ENCODE measurements at regions not wholly inside any gene's neighbourhood (a gene's known extent, or its start where the extent isn't known, plus 50 kb on each side); places are given as distances from the start of the nearest gene placed in this dataset.
"Not testable (repeated sequence)": the region's sequence is repeated elsewhere in the genome, so short reads cannot be mapped to it uniquely, and the experiment has no call there.

- DNase-seq (ENCODE audit: low read depth in 2 of 2) = no peak
These were observed 125.9 kb upstream of the ARX start for GRCh38 chrX:25141684-25142083.

DNA sequence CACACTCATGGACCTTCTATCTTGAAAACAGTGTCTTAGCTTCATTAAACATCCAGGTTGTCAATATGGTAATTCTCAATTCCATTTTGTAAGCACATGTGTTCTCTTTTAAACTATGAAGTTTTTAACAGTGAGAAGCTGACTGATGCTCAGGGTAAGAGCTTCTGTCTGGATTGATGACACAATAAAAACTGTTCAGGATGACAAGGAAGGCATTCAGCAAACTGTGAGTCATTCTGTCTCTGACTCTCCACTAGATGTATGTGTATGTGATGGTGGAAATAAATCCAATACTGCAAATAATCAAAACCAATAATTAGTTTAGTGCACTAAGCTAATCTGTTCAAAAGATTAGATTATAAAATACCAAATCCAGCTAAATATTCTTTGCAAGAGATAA, 115.3 kb upstream of the ARX start:
- no peak for DNase-seq (ENCODE audit: low read depth in 2 of 2)

- no peak for DNase-seq (ENCODE audit: low read depth in 2 of 2)
These were observed 114.9 kb upstream of the ARX start for GRCh38 chrX:25130619-25131018.

- DNase-seq (ENCODE audit: low read depth in 2 of 2) = no peak
These were observed 109.7 kb upstream of the ARX start for GRCh38 chrX:25125483-25125882.

- no peak for DNase-seq (ENCODE audit: low read depth in 2 of 2)
These were observed 108.6 kb upstream of the ARX start for GRCh38 chrX:25124391-25124790.

DNA sequence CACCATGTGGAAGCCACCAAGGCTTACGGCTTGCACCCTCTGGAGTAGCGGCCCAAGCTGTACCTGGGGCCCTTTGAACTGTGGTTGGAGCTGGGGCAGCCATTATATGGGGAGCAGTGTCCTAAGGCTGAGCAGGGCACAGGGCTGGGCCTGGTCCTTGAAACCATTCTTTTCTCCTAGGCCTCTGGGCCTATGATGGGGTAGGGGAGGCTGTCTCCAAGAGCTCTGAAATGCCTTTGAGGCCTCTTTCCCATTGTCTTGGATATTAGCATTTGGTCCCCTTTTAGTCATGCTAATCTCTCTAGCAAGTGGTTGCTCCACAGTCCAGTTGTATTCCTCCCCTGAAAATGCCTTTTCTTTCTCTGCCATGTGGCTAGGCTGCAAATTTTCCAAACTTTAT, 96.4 kb upstream of the ARX start:
- no peak for DNase-seq (ENCODE audit: low read depth in 2 of 2)

GRCh38 chrX:25108481-25108880, 92.7 kb upstream of the ARX start:
- no peak for DNase-seq (ENCODE audit: low read depth in 2 of 2)

GRCh38 chrX:25105221-25105620, 89.5 kb upstream of the ARX start:
- no peak for DNase-seq (ENCODE audit: low read depth in 2 of 2)

GRCh38 chrX:25096522-25097045, 80.8 kb upstream of the ARX start:
- no peak for DNase-seq (ENCODE audit: low read depth in 2 of 2)

GRCh38 chrX:25091152-25091551, 75.4 kb upstream of the ARX start:
- DNase-seq (ENCODE audit: low read depth in 2 of 2) = not testable (repeated sequence)

DNA sequence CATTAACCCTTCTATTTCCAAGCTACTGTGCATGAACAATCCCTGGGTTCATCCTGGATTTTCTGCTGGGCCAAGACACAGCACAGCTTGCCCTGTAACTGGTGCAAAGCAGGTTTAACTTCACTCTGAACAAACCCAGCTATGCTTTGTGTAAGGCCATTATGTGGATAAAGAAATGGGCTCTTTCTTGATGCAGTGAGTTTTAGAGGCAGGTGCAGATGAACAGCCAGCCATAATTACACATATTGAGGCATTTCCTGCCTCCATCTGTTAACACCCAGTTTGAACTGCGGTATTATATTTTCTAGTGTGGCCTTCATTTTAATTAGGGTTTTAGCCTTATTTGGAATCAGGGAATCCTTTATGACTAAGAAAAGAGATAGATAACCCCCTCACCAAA, 68.7 kb upstream of the ARX start:
- no peak for DNase-seq (ENCODE audit: low read depth in 2 of 2)

- DNase-seq (ENCODE audit: low read depth in 2 of 2) = no peak
These were observed 67.9 kb upstream of the ARX start for GRCh38 chrX:25083661-25084060.

- no peak for DNase-seq (ENCODE audit: low read depth in 2 of 2)
These were observed 63.3 kb upstream of the ARX start for GRCh38 chrX:25079020-25079419.

DNA sequence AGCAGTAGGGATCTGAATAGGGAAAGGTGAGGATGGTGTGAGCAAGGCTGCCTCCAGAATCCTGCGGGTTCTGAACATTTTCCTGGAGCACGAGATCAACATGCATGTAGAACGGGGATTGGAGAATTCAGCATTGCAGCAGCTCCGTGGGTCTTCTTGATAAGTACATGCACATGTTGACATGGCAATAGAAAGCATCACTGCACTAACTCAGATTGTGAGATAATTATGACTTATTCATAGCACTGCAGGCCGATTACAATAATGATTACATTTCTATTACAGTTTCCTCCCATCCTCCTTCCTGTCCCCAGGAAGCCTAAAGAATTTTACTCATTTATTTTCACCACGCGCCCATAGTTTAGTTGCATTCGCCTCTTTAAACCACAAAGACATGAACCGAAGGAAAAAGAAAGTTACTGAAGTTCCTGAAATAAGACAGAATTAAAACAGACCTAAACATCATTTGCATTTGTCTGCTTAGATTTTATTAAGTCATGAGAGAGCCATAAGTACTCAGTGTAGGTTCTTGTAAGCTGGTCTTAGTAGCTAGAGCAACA, 61.3 kb upstream of the ARX start:
- no peak for DNase-seq (ENCODE audit: low read depth in 2 of 2)

- DNase-seq (ENCODE audit: low read depth in 2 of 2) = no peak
These were observed 56.5 kb upstream of the ARX start for GRCh38 chrX:25072247-25072646.

- no peak for DNase-seq (ENCODE audit: low read depth in 2 of 2)
These were observed 54.3 kb upstream of the ARX start for GRCh38 chrX:25070038-25070437.

- DNase-seq (ENCODE audit: low read depth in 2 of 2) = no peak
These were observed 53.4 kb upstream of the ARX start for GRCh38 chrX:25069209-25069608.

DNA sequence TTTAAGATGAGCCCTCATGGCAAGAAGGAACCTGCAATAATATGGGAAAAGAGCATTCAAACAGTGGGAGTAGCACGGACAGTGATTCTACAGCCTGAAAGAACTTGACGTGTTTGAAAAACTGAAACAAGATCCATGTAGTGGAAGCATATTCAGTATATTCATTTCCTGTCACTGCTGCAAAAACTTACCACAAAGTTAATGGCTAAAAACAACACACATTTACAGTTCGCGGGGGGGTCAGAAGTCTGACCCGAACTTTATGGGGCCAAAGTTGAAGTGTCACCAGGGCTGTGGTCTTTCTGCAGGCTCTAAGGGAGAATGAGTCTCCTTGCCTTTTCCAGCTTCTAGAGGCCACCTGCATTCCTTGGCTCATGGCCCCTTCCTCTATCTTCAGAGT, 52.6 kb upstream of the ARX start:
- DNase-seq (ENCODE audit: low read depth in 2 of 2) = no peak

GRCh38 chrX:25067271-25068172, 51.8 kb upstream of the ARX start:
- DNase-seq (ENCODE audit: low read depth in 2 of 2) = no peak

- DNase-seq (ENCODE audit: low read depth in 2 of 2) = no peak
These were observed 50.4 kb upstream of the ARX start for GRCh38 chrX:25066131-25066530.
